GM23338 (cell line): ENCODE measurements at regions not wholly inside any gene's neighbourhood (a gene's known extent, or its start where the extent isn't known, plus 50 kb on each side); places are given as distances from the start of the nearest gene placed in this dataset.

ENCODE experiments used
- CREB1 ChIP-seq: fragments of 250-450 bp; sonication (Bioruptor Pico); IDR thresholded peaks from 2 replicates; pipeline ENCODE4 v1.5.0; 2020; ENCODE audit warnings: low read depth, mild to moderate bottlenecking, moderate library complexity
- EZH2 ChIP-seq: fragments of 200-600 bp; sonication (generic); IDR thresholded peaks from one replicate; pipeline ENCODE4 v1.8.0; 2017; ENCODE audit warnings: antibody characterized with exemption, mild to moderate bottlenecking, low read depth; ENCODE audit not compliant: unreplicated experiment
- POLR2AphosphoS5 ChIP-seq: IDR thresholded peaks from 2 replicates; pipeline ENCODE4 v1.6.1; 2016; ENCODE audit warnings: antibody characterized with exemption, low read depth
- TF ChIP-seq, protein P1 (sequence below), 2 experiments: fragments of 200-600 bp in 1 of 2; sonication (generic) in 1 of 2; conservative IDR thresholded peaks; 2 replicates each; pipeline versions ENCODE4 v1.5.1 to v1.6.1; 2016 to 2017; ENCODE audit warnings: antibody characterized with exemption in 2 of 2, low read depth in 2 of 2, mild to moderate bottlenecking in 2 of 2, moderate library complexity in 1 of 2

DNA sequence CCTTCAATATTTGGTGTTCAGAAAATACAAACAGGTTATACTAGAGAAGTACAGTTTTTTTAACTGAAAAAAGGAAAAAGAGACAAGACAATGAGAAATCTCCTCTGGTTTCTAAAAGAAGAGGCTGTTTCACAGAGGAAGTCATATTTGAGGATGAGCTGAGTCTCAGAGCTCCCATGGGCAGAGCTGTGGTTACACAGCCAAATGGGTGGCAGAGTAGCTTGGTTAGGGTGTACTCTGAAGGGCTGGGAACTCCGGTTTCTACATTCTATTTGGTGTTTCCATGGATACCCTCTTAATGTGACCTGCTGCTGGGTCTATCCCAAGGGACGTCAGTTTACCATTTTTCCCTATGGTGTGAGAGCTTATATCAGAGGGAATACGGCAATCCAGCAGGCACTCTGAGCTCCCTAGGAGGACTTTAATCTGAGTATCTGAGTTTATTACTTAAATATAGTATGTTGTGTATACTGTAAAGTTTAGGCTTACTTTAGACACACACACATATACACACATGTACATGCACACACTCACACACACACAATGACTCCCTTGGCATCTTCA is 74.2 kb downstream of the CYRIA start:
- TF ChIP-seq, protein P1, sequence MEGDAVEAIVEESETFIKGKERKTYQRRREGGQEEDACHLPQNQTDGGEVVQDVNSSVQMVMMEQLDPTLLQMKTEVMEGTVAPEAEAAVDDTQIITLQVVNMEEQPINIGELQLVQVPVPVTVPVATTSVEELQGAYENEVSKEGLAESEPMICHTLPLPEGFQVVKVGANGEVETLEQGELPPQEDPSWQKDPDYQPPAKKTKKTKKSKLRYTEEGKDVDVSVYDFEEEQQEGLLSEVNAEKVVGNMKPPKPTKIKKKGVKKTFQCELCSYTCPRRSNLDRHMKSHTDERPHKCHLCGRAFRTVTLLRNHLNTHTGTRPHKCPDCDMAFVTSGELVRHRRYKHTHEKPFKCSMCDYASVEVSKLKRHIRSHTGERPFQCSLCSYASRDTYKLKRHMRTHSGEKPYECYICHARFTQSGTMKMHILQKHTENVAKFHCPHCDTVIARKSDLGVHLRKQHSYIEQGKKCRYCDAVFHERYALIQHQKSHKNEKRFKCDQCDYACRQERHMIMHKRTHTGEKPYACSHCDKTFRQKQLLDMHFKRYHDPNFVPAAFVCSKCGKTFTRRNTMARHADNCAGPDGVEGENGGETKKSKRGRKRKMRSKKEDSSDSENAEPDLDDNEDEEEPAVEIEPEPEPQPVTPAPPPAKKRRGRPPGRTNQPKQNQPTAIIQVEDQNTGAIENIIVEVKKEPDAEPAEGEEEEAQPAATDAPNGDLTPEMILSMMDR (conservative IDR thresholded peaks at IDR 0.05; ENCODE audit: low read depth in 2 of 2), result no peak
- TF ChIP-seq POLR2AphosphoS5 (no peak), CREB1 (no peak), EZH2 (no peak)
